K562 (cell line): ENCODE measurements at regions not wholly inside any gene's neighbourhood (a gene's known extent, or its start where the extent isn't known, plus 50 kb on each side); places are given as distances from the start of the nearest gene placed in this dataset.

Experiments
- ATAC-seq: fragments of 200-7000 bp; cut with Tn5 transposase; 3 replicates; pipeline ENCODE4 v1.9.1; 2020; ENCODE audit warnings: moderate library complexity
- BruUV-seq: library from RNA; stranded (reverse); fragments of 400-500 nt; replicated peaks from 2 replicates; lab custom pipeline; 2021; lab: Mats Ljungman, UMichigan
- CTCF ChIA-PET: fragments of 300-600 bp; formaldehyde crosslinking; extraction: SDS; loops from one replicate; lab custom pipeline; 2021; ENCODE audit warnings: low intra/inter-chr PET ratio; lab: Yijun Ruan, JAX
- POLR2A ChIA-PET: fragments of 300-600, 350-650 bp; sonication (Branson Sonifier 250); formaldehyde crosslinking; extraction: SDS; loops from one replicate; lab custom pipeline; 2021; ENCODE audit warnings: antibody characterized with exemption, inconsistent platforms; lab: Yijun Ruan, JAX
- DNase-seq, 4 experiments: peaks; one replicate each; pipeline versions ENCODE4 v3.0.0 to v3.0.0-alpha.2; 2011 to 2018; ENCODE audit warnings: low spot score in 3 of 4, mixed read lengths in 3 of 4; ENCODE audit errors: extremely low read depth in 1 of 4
- FAIRE-seq: peaks from 2 replicates; lab custom pipeline; 2011; peaks lifted over from hg19 to GRCh38; lab: Jason Lieb, UNC
- H2AFZ ChIP-seq: 2 replicates; pipeline ENCODE4 v1.6.0; 2011; ENCODE audit warnings: low read depth, low read length, control low read depth, inconsistent platforms
- H3K27ac ChIP-seq: fragments of 200-600 bp; 3 replicates; pipeline ENCODE4 v1.8.0; 2011; ENCODE audit warnings: low read depth, mild to moderate bottlenecking, control low read depth, inconsistent platforms, low read length, moderate library complexity, mixed read lengths; ENCODE audit errors: extremely low read depth
- H3K27me3 ChIP-seq, 2 experiments: fragments of 300-600 bp in 1 of 2; 2 replicates in 1 of 2; 3 replicates in 1 of 2; pipeline versions ENCODE4 v1.6.0 to v1.8.0; 2011; ENCODE audit warnings: inconsistent platforms in 2 of 2, low read length in 2 of 2, mild to moderate bottlenecking in 1 of 2, mixed read lengths in 1 of 2, moderate library complexity in 1 of 2; ENCODE audit not compliant: control insufficient read depth in 2 of 2, insufficient read depth in 2 of 2
- H3K36me3 ChIP-seq: fragments of 300-600 bp; 3 replicates; pipeline ENCODE4 v1.8.0; 2011; ENCODE audit warnings: mild to moderate bottlenecking, low read length, inconsistent platforms; ENCODE audit not compliant: control insufficient read depth, insufficient read depth
- H3K4me1 ChIP-seq, 2 experiments: fragments of 200-600 bp in 1 of 2; replicated peaks in 1 of 2; 2 replicates in 1 of 2; 3 replicates in 1 of 2; pipeline versions ENCODE4 v1.5.1 to v1.8.0; 2011; ENCODE audit warnings: inconsistent platforms in 2 of 2, low read length in 2 of 2, mild to moderate bottlenecking in 1 of 2, mixed read lengths in 1 of 2, moderate library complexity in 1 of 2; ENCODE audit not compliant: control insufficient read depth in 2 of 2, insufficient read depth in 2 of 2
- H3K4me2 ChIP-seq: 2 replicates; pipeline ENCODE4 v1.6.1; 2011; ENCODE audit warnings: low read length, control low read depth, inconsistent platforms, mixed read lengths; ENCODE audit not compliant: insufficient read depth
- H3K4me3 ChIP-seq: fragments of 200-600 bp; sonication (generic), shearing (Covaris generic); 2 replicates; pipeline ENCODE4 v1.5.1; 2016; ENCODE audit warnings: control low read depth, inconsistent platforms
- H3K79me2 ChIP-seq: fragments of 200-600 bp; 3 replicates; pipeline ENCODE4 v1.8.0; 2011; ENCODE audit warnings: low read length, inconsistent platforms; ENCODE audit not compliant: control insufficient read depth, insufficient read depth
- H3K9ac ChIP-seq, 2 experiments: 2 replicates each; pipeline versions ENCODE4 v1.6.0 to v1.6.1; 2011; ENCODE audit warnings: low read depth in 2 of 2, low read length in 2 of 2, control low read depth in 1 of 2, inconsistent platforms in 1 of 2, mild to moderate bottlenecking in 1 of 2, mixed read lengths in 1 of 2; ENCODE audit not compliant: insufficient read depth in 1 of 2
- H3K9me1 ChIP-seq: one replicate; pipeline ENCODE4 v1.6.0; 2011; ENCODE audit warnings: inconsistent platforms, mild to moderate bottlenecking, low read length, moderate library complexity; ENCODE audit not compliant: control insufficient read depth, insufficient read depth
- H3K9me3 ChIP-seq: replicated peaks from 2 replicates; pipeline ENCODE4 v1.5.1; 2011; ENCODE audit warnings: low read depth, low read length, inconsistent platforms; ENCODE audit not compliant: control insufficient read depth, insufficient read depth
- H4K20me1 ChIP-seq: replicated peaks from 2 replicates; pipeline ENCODE4 v1.6.1; 2011; ENCODE audit warnings: low read length, inconsistent platforms, mixed read lengths; ENCODE audit not compliant: control insufficient read depth, insufficient read depth
- FOXJ2 ChIP-seq: fragments of 200-800 bp; sonication (Bioruptor generic); IDR thresholded peaks from 2 replicates; pipeline ENCODE4 v1.6.1; 2016; ENCODE audit warnings: missing genetic modification characterization, missing compliant biosample characterization
- SMAD4 ChIP-seq: fragments of 250-450 bp; sonication (Bioruptor Pico); conservative IDR thresholded peaks from 2 replicates; pipeline ENCODE4 v1.8.0; 2021; ENCODE audit warnings: inconsistent platforms, mild to moderate bottlenecking, moderate library complexity
- ZNF143 ChIP-seq: sonication (generic); formaldehyde crosslinking; IDR thresholded peaks from 2 replicates; pipeline ENCODE4 v1.9.0; 2022; ENCODE audit warnings: mild to moderate bottlenecking, missing genetic modification reagents
- ZNF197 ChIP-seq: fragments of 200-800 bp; sonication (Bioruptor generic); IDR thresholded peaks from 2 replicates; pipeline ENCODE4 v1.6.1; 2016; ENCODE audit warnings: low read depth, missing genetic modification characterization, missing compliant biosample characterization
- WGBS: fragments of 100-300 bp; shearing (Covaris generic); methylation state at CpG from one replicate; pipeline ENCODE4 v1.1.6; 2016; ENCODE audit warnings: low coverage, mixed read lengths; ENCODE audit not compliant: insufficient coverage; ENCODE audit errors: missing lambda C conversion rate; 5-methylcytosine and 5-hydroxymethylcytosine counted together
- in situ Hi-C: fragments of 300-500 bp; cut with MboI; formaldehyde crosslinking; loops from 4 replicates; pipeline ENCODE4 v1.15.0; 2018; ENCODE audit warnings: inconsistent platforms, mixed read lengths
- intact Hi-C: fragments of 100-400 bp; cut with micrococcal nuclease; formaldehyde crosslinking; loops from 2 replicates; pipeline ENCODE4 v1.14.2; 2022
- TF ChIP-seq, protein P1 (sequence below): fragments of 250-450 bp; sonication (Bioruptor Pico); IDR thresholded peaks from 2 replicates; pipeline ENCODE4 v1.4.0; 2020; ENCODE audit warnings: borderline replicate concordance
- TF ChIP-seq, protein P2 (sequence below): sonication (generic); formaldehyde crosslinking; IDR thresholded peaks from 2 replicates; pipeline ENCODE4 v1.8.1; 2023; ENCODE audit warnings: mild to moderate bottlenecking, missing genetic modification reagents

DNA sequence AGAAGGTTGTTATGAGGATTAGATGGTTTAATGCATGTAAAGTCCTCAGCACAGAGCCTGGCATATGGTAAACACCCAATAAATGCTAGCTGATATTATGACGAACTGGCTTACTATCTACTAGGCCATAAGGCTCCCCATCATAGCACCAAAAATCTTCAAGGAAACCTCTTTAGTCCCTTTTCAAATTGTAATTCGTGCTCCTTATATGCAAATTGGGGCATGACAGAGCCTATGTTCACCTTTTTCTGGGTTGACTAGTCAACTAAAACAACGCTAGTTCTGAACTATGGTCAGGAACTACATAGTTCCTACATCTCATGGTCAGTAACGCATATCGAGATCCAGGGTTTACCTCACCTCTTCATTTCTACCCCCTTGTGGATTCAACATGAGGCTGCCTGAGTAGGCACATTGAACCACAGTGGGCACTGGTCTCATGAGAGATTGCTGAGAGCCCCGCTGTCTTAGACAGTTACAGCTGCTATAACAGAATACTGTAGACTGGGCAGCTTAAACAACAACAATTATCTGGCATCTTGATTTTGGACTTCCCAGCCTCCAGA lies 97.2 kb upstream of the TNFAIP3 start:
- BruUV-seq: no TSS peak
- CTCF ChIA-PET: no interaction called here
- intact Hi-C loops: no loop called here

More for the DNA sequence above, 97.2 kb upstream of the TNFAIP3 start:
- POLR2A ChIA-PET: interaction anchor here (2.0 kb wide), 1 partner anchor 9 kb away, joined by 8 read pairs; no protein-coding TSS in a partner anchor
- Histone ChIP-seq H3K9ac (no peak overlapping the region), H3K4me3 (no peak overlapping the region), H3K4me1 (peaks cover 0 to 19% of the 10 kb centered on the region in 2 experiments; a peak in 3 of 5 replicates), H3K36me3 (no peaks in the 10 kb centered on the region), H2AFZ (no peak overlapping the region), H3K4me2 (no peak overlapping the region), H3K79me2 (no peaks in the 10 kb centered on the region), H3K27ac (no peak overlapping the region), H4K20me1 (no peaks in the 10 kb centered on the region), H3K9me3 (no peaks in the 10 kb centered on the region), H3K27me3 (no peaks in the 10 kb centered on the region), H3K9me1 (no peaks in the 10 kb centered on the region)
- no peak for FAIRE-seq
- no peak for ATAC-seq
- DNase-seq: no peak
- TF ChIP-seq ZNF197 (CRISPR knock-in tag) (no peak), FOXJ2 (tag) (no peak), SMAD4 (CRISPR knock-in tag) (no peak), ZNF143 (CRISPR knock-in tag) (no peak)
- TF ChIP-seq, protein P1, sequence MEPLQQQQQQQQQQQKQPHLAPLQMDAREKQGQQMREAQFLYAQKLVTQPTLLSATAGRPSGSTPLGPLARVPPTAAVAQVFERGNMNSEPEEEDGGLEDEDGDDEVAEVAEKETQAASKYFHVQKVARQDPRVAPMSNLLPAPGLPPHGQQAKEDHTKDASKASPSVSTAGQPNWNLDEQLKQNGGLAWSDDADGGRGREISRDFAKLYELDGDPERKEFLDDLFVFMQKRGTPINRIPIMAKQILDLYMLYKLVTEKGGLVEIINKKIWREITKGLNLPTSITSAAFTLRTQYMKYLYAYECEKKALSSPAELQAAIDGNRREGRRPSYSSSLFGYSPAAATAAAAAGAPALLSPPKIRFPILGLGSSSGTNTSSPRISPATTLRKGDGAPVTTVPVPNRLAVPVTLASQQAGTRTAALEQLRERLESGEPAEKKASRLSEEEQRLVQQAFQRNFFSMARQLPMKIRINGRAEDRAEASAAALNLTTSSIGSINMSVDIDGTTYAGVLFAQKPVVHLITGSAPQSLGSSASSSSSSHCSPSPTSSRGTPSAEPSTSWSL: no peak
- TF ChIP-seq, protein P2, sequence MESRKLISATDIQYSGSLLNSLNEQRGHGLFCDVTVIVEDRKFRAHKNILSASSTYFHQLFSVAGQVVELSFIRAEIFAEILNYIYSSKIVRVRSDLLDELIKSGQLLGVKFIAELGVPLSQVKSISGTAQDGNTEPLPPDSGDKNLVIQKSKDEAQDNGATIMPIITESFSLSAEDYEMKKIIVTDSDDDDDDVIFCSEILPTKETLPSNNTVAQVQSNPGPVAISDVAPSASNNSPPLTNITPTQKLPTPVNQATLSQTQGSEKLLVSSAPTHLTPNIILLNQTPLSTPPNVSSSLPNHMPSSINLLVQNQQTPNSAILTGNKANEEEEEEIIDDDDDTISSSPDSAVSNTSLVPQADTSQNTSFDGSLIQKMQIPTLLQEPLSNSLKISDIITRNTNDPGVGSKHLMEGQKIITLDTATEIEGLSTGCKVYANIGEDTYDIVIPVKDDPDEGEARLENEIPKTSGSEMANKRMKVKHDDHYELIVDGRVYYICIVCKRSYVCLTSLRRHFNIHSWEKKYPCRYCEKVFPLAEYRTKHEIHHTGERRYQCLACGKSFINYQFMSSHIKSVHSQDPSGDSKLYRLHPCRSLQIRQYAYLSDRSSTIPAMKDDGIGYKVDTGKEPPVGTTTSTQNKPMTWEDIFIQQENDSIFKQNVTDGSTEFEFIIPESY (CRISPR knock-in tag): no peak
- 50% methylated on average over 6 of the region's 6 CpGs for WGBS
- in situ Hi-C loops: no loop called here
